H9 (cell line): ENCODE measurements at regions not wholly inside any gene's neighbourhood (a gene's known extent, or its start where the extent isn't known, plus 50 kb on each side); places are given as distances from the start of the nearest gene placed in this dataset.

Experiments
- DNase-seq: peaks from one replicate; pipeline ENCODE4 v3.0.0-alpha.2; 2017
- H2AFZ ChIP-seq: one replicate; pipeline ENCODE4 v1.6.1; 2013; ENCODE audit warnings: mild to moderate bottlenecking, low read length, control low read depth, moderate library complexity
- H2AK5ac ChIP-seq: 2 replicates; pipeline ENCODE4 v1.6.1; 2013; ENCODE audit warnings: low read length, control low read depth, mixed read lengths; ENCODE audit not compliant: insufficient read length
- H2BK120ac ChIP-seq: one replicate; pipeline ENCODE4 v1.6.1; 2013; ENCODE audit warnings: low read depth, mild to moderate bottlenecking, low read length, control low read depth, inconsistent platforms; ENCODE audit not compliant: poor library complexity, severe bottlenecking
- H2BK12ac ChIP-seq: 2 replicates; pipeline ENCODE4 v1.6.1; 2013; ENCODE audit warnings: low read length, control low read depth, mixed read lengths, low read depth; ENCODE audit not compliant: insufficient read length
- H2BK15ac ChIP-seq: 2 replicates; pipeline ENCODE4 v1.6.1; 2013; ENCODE audit warnings: low read depth, low read length, control low read depth
- H2BK20ac ChIP-seq: one replicate; pipeline ENCODE4 v1.6.1; 2013; ENCODE audit warnings: low read depth, mild to moderate bottlenecking, low read length, control low read depth, inconsistent platforms; ENCODE audit not compliant: poor library complexity, severe bottlenecking
- H2BK5ac ChIP-seq: 2 replicates; pipeline ENCODE4 v1.6.1; 2013; ENCODE audit warnings: low read length, control low read depth, mixed read lengths; ENCODE audit not compliant: insufficient read length
- H3K14ac ChIP-seq: 2 replicates; pipeline ENCODE4 v1.6.1; 2013; ENCODE audit warnings: low read length, control low read depth; ENCODE audit not compliant: insufficient read depth
- H3K18ac ChIP-seq: 2 replicates; pipeline ENCODE4 v1.6.1; 2013; ENCODE audit warnings: low read depth, mild to moderate bottlenecking, mixed read lengths, low read length, control low read depth; ENCODE audit not compliant: insufficient read length
- H3K23ac ChIP-seq: 2 replicates; pipeline ENCODE4 v1.6.1; 2013; ENCODE audit warnings: low read length, control low read depth, mixed read lengths, low read depth; ENCODE audit not compliant: insufficient read length
- H3K23me2 ChIP-seq: 2 replicates; pipeline ENCODE4 v1.6.1; 2013; ENCODE audit warnings: low read depth, mild to moderate bottlenecking, mixed read lengths, low read length, control low read depth; ENCODE audit not compliant: insufficient read length, poor library complexity, severe bottlenecking
- H3K27ac ChIP-seq: 2 replicates; pipeline ENCODE4 v1.5.1; 2013; ENCODE audit warnings: low read length, control low read depth, mixed read lengths, low read depth; ENCODE audit not compliant: insufficient read length
- H3K27me3 ChIP-seq: 2 replicates; pipeline ENCODE4 v1.6.1; 2013; ENCODE audit warnings: low read length, control low read depth, inconsistent platforms; ENCODE audit not compliant: insufficient read depth
- H3K4ac ChIP-seq: 2 replicates; pipeline ENCODE4 v1.6.1; 2013; ENCODE audit warnings: low read depth, mild to moderate bottlenecking, control low read depth, inconsistent platforms, low read length, moderate library complexity
- H3K4me1 ChIP-seq: 2 replicates; pipeline ENCODE4 v1.6.1; 2013; ENCODE audit warnings: low read length, control low read depth, inconsistent platforms; ENCODE audit not compliant: insufficient read depth
- H3K4me2 ChIP-seq: 2 replicates; pipeline ENCODE4 v1.6.1; 2013; ENCODE audit warnings: low read length, control low read depth, mixed read lengths; ENCODE audit not compliant: insufficient read length, insufficient read depth
- H3K56ac ChIP-seq: 2 replicates; pipeline ENCODE4 v1.6.1; 2013; ENCODE audit warnings: low read depth, mild to moderate bottlenecking, mixed read lengths, low read length, control low read depth; ENCODE audit not compliant: insufficient read length
- H3K79me1 ChIP-seq: 2 replicates; pipeline ENCODE4 v1.6.1; 2013; ENCODE audit warnings: low read depth, mild to moderate bottlenecking, moderate library complexity, low read length, control low read depth, inconsistent platforms; ENCODE audit not compliant: insufficient read depth, poor library complexity, severe bottlenecking
- H3K79me2 ChIP-seq: 2 replicates; pipeline ENCODE4 v1.6.1; 2013; ENCODE audit warnings: low read length, control low read depth, inconsistent platforms; ENCODE audit not compliant: insufficient read depth
- H3K9ac ChIP-seq: 2 replicates; pipeline ENCODE4 v1.6.1; 2013; ENCODE audit warnings: low read length, control low read depth, mixed read lengths; ENCODE audit not compliant: insufficient read length; ENCODE audit errors: extremely low read depth
- H3K9me3 ChIP-seq: one replicate; pipeline ENCODE4 v1.6.1; 2013; ENCODE audit warnings: low read depth, low read length, inconsistent platforms; ENCODE audit not compliant: control insufficient read depth
- H3T11ph ChIP-seq: one replicate; pipeline ENCODE4 v1.6.1; 2013; ENCODE audit warnings: mild to moderate bottlenecking, low read length, control low read depth, inconsistent platforms
- H4K20me1 ChIP-seq: one replicate; pipeline ENCODE4 v1.6.1; 2013; ENCODE audit not compliant: control insufficient read depth, insufficient read length, insufficient read depth
- H4K5ac ChIP-seq: 2 replicates; pipeline ENCODE4 v1.6.1; 2013; ENCODE audit warnings: low read depth, mild to moderate bottlenecking, mixed read lengths, low read length, control low read depth; ENCODE audit not compliant: insufficient read length
- H4K8ac ChIP-seq: replicated peaks from 2 replicates; pipeline ENCODE4 v1.6.1; 2013; ENCODE audit warnings: low read length, control low read depth, mixed read lengths, low read depth; ENCODE audit not compliant: insufficient read length
- H4K91ac ChIP-seq: 2 replicates; pipeline ENCODE4 v1.6.1; 2013; ENCODE audit warnings: low read depth, mild to moderate bottlenecking, moderate library complexity, mixed read lengths, low read length, control low read depth; ENCODE audit not compliant: insufficient read length
- H3K27ac Mint-ChIP-seq, 3 experiments: 2 replicates in 2 of 3; 3 replicates in 1 of 3; pipeline ENCODE4 v1.8.0; 2020 to 2021; ENCODE audit warnings: mixed read lengths in 3 of 3, mild to moderate bottlenecking in 1 of 3, moderate library complexity in 1 of 3
- H3K27me3 Mint-ChIP-seq: 2 replicates; pipeline ENCODE4 v1.8.0; 2021; ENCODE audit warnings: low read depth, mild to moderate bottlenecking, moderate library complexity, mixed read lengths
- H3K36me3 Mint-ChIP-seq, 3 experiments: 2 replicates in 2 of 3; 3 replicates in 1 of 3; pipeline ENCODE4 v1.8.0; 2020 to 2021; ENCODE audit warnings: low read depth in 3 of 3, mixed read lengths in 3 of 3; ENCODE audit not compliant: insufficient read depth in 1 of 3
- H3K4me1 Mint-ChIP-seq, 2 experiments: 2 replicates each; pipeline ENCODE4 v1.8.0; 2020; ENCODE audit warnings: mixed read lengths in 2 of 2
- H3K4me3 Mint-ChIP-seq, 2 experiments: 2 replicates in 1 of 2; 3 replicates in 1 of 2; pipeline ENCODE4 v1.8.0; 2020 to 2021; ENCODE audit warnings: mild to moderate bottlenecking in 2 of 2, mixed read lengths in 2 of 2, moderate library complexity in 1 of 2
- H3K9me3 Mint-ChIP-seq, 2 experiments: 2 replicates in 1 of 2; 3 replicates in 1 of 2; pipeline ENCODE4 v1.8.0; 2020; ENCODE audit warnings: mild to moderate bottlenecking in 2 of 2, mixed read lengths in 2 of 2, moderate library complexity in 1 of 2
- CTCF ChIP-seq: fragments of 200-600 bp; sonication (generic); conservative IDR thresholded peaks from 3 replicates; pipeline ENCODE4 v1.8.0; 2021; ENCODE audit warnings: antibody characterized with exemption, mild to moderate bottlenecking
- WGBS: extraction: QIAGEN DNeasy Blood & Tissue Kit; methylation state at CpG from one replicate; pipeline ENCODE4 v1.1.7; 2013; ENCODE audit warnings: missing lambda C conversion rate, low lambda C conversion rate, mixed read lengths; ENCODE audit not compliant: insufficient read length; ENCODE audit errors: extremely low coverage; 5-methylcytosine and 5-hydroxymethylcytosine counted together

- Histone ChIP-seq H2BK12ac (no peak overlapping the region), H4K20me1 (no peaks in the 10 kb centered on the region), H3K27ac (no peak overlapping the region), H2BK20ac (no peak overlapping the region), H3K4me2 (no peak overlapping the region), H3K23me2 (no peaks in the 10 kb centered on the region), H3K79me2 (no peaks in the 10 kb centered on the region), H3T11ph (no peak overlapping the region), H4K91ac (no peak overlapping the region), H3K23ac (no peak overlapping the region), H2BK5ac (no peak overlapping the region), H3K56ac (no peak overlapping the region), H4K8ac (no peak overlapping the region), H2BK15ac (no peak overlapping the region), H2AK5ac (no peak overlapping the region), H3K9me3 (peaks cover 29% of the 10 kb centered on the region), H3K79me1 (no peaks in the 10 kb centered on the region), H3K4ac (no peak overlapping the region), H2AFZ (no peak overlapping the region), H4K5ac (no peak overlapping the region), H3K9ac (no peak overlapping the region), H3K18ac (no peak overlapping the region), H3K4me1 (no peaks in the 10 kb centered on the region), H3K14ac (no peak overlapping the region), H3K27me3 (no peaks in the 10 kb centered on the region), H2BK120ac (no peak overlapping the region)
- no peak for TF ChIP-seq CTCF
- DNase-seq = no peak
- no CpG with 5 or more reads among the region's 2 CpGs for WGBS
- Mint-ChIP-seq H3K27me3 (peaks cover 9% of the 10 kb centered on the region), H3K4me3 (no peak overlapping the region), H3K36me3 (peaks cover 10 to 44% (median 22%) of the 10 kb centered on the region in 3 experiments), H3K27ac (no peak overlapping the region), H3K9me3 (peaks cover 33 to 46% of the 10 kb centered on the region in 2 experiments), H3K4me1 (peaks cover 0 to 5% of the 10 kb centered on the region in 2 experiments; a peak in 2 of 4 replicates)
Observed at GRCh38 chr10:120990831-120991230, 139.7 kb downstream of the WDR11 start.
